ENCODE measurements at regions not wholly inside any gene's neighbourhood (a gene's known extent, or its start where the extent isn't known, plus 50 kb on each side); places are given as distances from the start of the nearest gene placed in this dataset.

- H3K4me3 ChIP-seq = no peak overlapping the region
- H3K9me3 ChIP-seq = no peaks in the 10 kb centered on the region
- H3K4me1 ChIP-seq = no peaks in the 10 kb centered on the region
- no peaks in the 10 kb centered on the region for H3K36me3 ChIP-seq (ENCODE audit: low read depth, missing control alignments)
- intact Hi-C loops (cut with DNase I; ENCODE audit: low total_unique reads) = no loop called here
- H3K27me3 ChIP-seq = no peaks in the 10 kb centered on the region
- DNase-seq = no peak
- 71 to 73% methylated on average over 1 of the region's 1 CpG for WGBS, 2 donors
- H3K27ac ChIP-seq = no peak overlapping the region
- TF ChIP-seq CTCF (IDR thresholded peaks at IDR 0.05) (no peak), POLR2A (IDR thresholded peaks at IDR 0.05) (no peak)
Measured at GRCh38 chr4:129233691-129234090, 137.7 kb downstream of the C4orf33 start.

- no peaks in the 10 kb centered on the region for H3K4me1 ChIP-seq
- H3K9me3 ChIP-seq = no peaks in the 10 kb centered on the region
- no peaks in the 10 kb centered on the region for H3K27me3 ChIP-seq
- no peaks in the 10 kb centered on the region for H3K36me3 ChIP-seq (ENCODE audit: low read depth, missing control alignments)
- 99 to 100% methylated on average over 3 of the region's 3 CpGs for WGBS, 2 donors
- H3K4me3 ChIP-seq = no peak overlapping the region
- H3K27ac ChIP-seq = no peak overlapping the region
- intact Hi-C loops (cut with DNase I; ENCODE audit: low total_unique reads) = no loop called here
- no peak for DNase-seq
- TF ChIP-seq CTCF (IDR thresholded peaks at IDR 0.05) = no peak
- no peak for TF ChIP-seq POLR2A (IDR thresholded peaks at IDR 0.05)
Measured at GRCh38 chr4:129236351-129236750, 140.4 kb downstream of the C4orf33 start.

DNA sequence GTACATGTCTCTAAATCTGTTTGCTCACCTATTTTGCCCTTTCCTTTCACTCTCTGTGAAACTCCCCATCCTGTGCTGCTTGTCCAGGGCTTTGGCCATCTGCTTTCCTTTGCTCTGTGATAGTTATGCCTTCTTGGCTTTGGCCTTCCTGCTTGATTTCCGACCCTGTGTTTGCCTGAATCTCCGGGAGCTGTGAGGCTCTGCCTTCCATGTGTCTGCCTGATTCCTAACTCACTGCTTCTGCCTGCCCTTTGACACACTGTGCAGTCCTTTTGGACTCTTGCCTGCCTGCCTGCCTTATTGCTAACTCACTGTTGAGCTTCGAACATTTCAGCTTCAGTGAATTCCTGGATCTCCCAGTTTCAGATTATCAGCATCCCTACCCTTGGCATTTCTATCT is 143.1 kb downstream of the C4orf33 start:
- H3K9me3 ChIP-seq = no peaks in the 10 kb centered on the region
- 35 to 49% methylated on average over 3 of the region's 3 CpGs for WGBS, 2 donors
- intact Hi-C loops (cut with DNase I; ENCODE audit: low total_unique reads) = no loop called here
- H3K36me3 ChIP-seq (ENCODE audit: low read depth, missing control alignments) = no peaks in the 10 kb centered on the region
- TF ChIP-seq CTCF (IDR thresholded peaks at IDR 0.05) (no peak), POLR2A (IDR thresholded peaks at IDR 0.05) (no peak)
- no peak overlapping the region for H3K27ac ChIP-seq
- H3K27me3 ChIP-seq = no peaks in the 10 kb centered on the region
- peak; percentile 41 for DNase-seq
- H3K4me1 ChIP-seq = no peaks in the 10 kb centered on the region
- H3K4me3 ChIP-seq = no peak overlapping the region

GRCh38 chr4:129240816-129241215 is 144.9 kb downstream of the C4orf33 start:
- no peaks in the 10 kb centered on the region for H3K9me3 ChIP-seq
- no peak for DNase-seq
- H3K27ac ChIP-seq = no peak overlapping the region
- WGBS, 2 donors = 41 to 50% methylated on average over 1 of the region's 1 CpG
- no peaks in the 10 kb centered on the region for H3K27me3 ChIP-seq
- TF ChIP-seq POLR2A (IDR thresholded peaks at IDR 0.05) (no peak), CTCF (IDR thresholded peaks at IDR 0.05) (no peak)
- H3K36me3 ChIP-seq (ENCODE audit: low read depth, missing control alignments) = no peaks in the 10 kb centered on the region
- intact Hi-C loops (cut with DNase I; ENCODE audit: low total_unique reads) = no loop called here
- H3K4me3 ChIP-seq = no peak overlapping the region
- H3K4me1 ChIP-seq = no peaks in the 10 kb centered on the region

DNA sequence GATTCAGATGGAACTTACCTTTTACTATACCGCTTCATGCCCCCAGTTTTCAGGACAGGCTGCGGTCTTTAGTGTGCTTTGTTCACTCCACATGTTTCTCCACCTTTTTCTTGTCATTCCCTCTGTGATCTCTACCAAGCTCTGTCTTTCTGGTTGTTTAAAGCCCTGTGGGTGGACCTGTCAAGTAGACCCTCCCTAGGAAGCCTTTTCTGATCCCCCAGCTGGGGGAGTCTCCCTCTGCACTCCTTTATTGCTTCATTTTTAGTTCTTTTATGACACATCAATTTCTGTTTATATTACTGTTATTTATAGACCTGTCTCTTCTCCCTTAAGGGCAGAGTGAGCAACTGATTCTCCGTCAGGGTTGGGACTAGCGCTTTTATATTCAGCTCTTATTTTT is 150.2 kb downstream of the C4orf33 start:
- Histone ChIP-seq H3K9me3 (no peaks in the 10 kb centered on the region), H3K36me3 (ENCODE audit: low read depth, missing control alignments) (no peaks in the 10 kb centered on the region), H3K27me3 (no peaks in the 10 kb centered on the region), H3K4me3 (no peak overlapping the region), H3K4me1 (no peaks in the 10 kb centered on the region), H3K27ac (no peak overlapping the region)
- no peak for DNase-seq
- WGBS, 2 donors = 74 to 78% methylated on average over 4 of the region's 4 CpGs
- TF ChIP-seq POLR2A (IDR thresholded peaks at IDR 0.05) (no peak), CTCF (IDR thresholded peaks at IDR 0.05) (no peak)
- intact Hi-C loops (cut with DNase I; ENCODE audit: low total_unique reads) = no loop called here

Measured in testis (tissue), 2 donors.